Panc1 (cell line): ENCODE measurements at regions not wholly inside any gene's neighbourhood (a gene's known extent, or its start where the extent isn't known, plus 50 kb on each side); places are given as distances from the start of the nearest gene placed in this dataset.
"Not testable (repeated sequence)": the region's sequence is repeated elsewhere in the genome, so short reads cannot be mapped to it uniquely, and the experiment has no call there.

Experiments
- POLR2AphosphoS5 ChIP-seq: IDR thresholded peaks from 2 replicates; pipeline ENCODE4 v1.6.1; 2012; ENCODE audit warnings: mild to moderate bottlenecking, low read depth, low read length, moderate library complexity
- TF ChIP-seq, protein P1 (sequence below): fragments of 450-650 bp; IDR thresholded peaks from 2 replicates; pipeline ENCODE4 v1.5.1; 2017; ENCODE audit warnings: mild to moderate bottlenecking
- TF ChIP-seq, protein P2 (sequence below), 2 experiments: IDR thresholded peaks; 2 replicates each; pipeline ENCODE4 v1.6.1; 2011 to 2012; ENCODE audit warnings: low read depth in 2 of 2, control low read depth in 1 of 2, low read length in 1 of 2, mild to moderate bottlenecking in 1 of 2, moderate library complexity in 1 of 2; ENCODE audit not compliant: insufficient read depth in 1 of 2

DNA sequence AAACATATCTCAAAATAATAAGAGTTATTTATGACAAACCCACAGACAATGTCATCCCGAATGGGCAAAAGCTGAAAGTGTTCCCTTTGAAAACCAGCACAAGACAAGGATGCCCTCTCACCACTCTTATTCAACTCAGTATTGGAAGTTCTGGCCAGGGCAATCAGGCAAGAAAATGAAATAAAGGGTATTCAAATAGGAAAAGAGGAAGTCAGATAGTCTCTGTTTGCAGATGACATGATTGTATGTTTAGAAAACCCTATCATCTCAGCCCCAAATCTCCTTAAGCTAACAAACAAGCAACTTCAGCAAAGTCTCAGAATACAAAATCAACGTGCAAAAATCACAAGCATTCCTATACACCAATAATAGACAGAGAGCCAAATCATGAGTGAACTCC is 169.8 kb downstream of the MRPL39 start:
- TF ChIP-seq, protein P1, sequence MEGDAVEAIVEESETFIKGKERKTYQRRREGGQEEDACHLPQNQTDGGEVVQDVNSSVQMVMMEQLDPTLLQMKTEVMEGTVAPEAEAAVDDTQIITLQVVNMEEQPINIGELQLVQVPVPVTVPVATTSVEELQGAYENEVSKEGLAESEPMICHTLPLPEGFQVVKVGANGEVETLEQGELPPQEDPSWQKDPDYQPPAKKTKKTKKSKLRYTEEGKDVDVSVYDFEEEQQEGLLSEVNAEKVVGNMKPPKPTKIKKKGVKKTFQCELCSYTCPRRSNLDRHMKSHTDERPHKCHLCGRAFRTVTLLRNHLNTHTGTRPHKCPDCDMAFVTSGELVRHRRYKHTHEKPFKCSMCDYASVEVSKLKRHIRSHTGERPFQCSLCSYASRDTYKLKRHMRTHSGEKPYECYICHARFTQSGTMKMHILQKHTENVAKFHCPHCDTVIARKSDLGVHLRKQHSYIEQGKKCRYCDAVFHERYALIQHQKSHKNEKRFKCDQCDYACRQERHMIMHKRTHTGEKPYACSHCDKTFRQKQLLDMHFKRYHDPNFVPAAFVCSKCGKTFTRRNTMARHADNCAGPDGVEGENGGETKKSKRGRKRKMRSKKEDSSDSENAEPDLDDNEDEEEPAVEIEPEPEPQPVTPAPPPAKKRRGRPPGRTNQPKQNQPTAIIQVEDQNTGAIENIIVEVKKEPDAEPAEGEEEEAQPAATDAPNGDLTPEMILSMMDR: not testable (repeated sequence)
- not testable (repeated sequence) for TF ChIP-seq POLR2AphosphoS5
- TF ChIP-seq, protein P2, sequence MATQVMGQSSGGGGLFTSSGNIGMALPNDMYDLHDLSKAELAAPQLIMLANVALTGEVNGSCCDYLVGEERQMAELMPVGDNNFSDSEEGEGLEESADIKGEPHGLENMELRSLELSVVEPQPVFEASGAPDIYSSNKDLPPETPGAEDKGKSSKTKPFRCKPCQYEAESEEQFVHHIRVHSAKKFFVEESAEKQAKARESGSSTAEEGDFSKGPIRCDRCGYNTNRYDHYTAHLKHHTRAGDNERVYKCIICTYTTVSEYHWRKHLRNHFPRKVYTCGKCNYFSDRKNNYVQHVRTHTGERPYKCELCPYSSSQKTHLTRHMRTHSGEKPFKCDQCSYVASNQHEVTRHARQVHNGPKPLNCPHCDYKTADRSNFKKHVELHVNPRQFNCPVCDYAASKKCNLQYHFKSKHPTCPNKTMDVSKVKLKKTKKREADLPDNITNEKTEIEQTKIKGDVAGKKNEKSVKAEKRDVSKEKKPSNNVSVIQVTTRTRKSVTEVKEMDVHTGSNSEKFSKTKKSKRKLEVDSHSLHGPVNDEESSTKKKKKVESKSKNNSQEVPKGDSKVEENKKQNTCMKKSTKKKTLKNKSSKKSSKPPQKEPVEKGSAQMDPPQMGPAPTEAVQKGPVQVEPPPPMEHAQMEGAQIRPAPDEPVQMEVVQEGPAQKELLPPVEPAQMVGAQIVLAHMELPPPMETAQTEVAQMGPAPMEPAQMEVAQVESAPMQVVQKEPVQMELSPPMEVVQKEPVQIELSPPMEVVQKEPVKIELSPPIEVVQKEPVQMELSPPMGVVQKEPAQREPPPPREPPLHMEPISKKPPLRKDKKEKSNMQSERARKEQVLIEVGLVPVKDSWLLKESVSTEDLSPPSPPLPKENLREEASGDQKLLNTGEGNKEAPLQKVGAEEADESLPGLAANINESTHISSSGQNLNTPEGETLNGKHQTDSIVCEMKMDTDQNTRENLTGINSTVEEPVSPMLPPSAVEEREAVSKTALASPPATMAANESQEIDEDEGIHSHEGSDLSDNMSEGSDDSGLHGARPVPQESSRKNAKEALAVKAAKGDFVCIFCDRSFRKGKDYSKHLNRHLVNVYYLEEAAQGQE (IDR thresholded peaks at IDR 0.05; ENCODE audit: insufficient read depth in 1 of 2, low read depth in 2 of 2, low read length in 1 of 2): not testable (repeated sequence)
